ENCODE measurements at regions not wholly inside any gene's neighbourhood (a gene's known extent, or its start where the extent isn't known, plus 50 kb on each side); places are given as distances from the start of the nearest gene placed in this dataset.

DNA sequence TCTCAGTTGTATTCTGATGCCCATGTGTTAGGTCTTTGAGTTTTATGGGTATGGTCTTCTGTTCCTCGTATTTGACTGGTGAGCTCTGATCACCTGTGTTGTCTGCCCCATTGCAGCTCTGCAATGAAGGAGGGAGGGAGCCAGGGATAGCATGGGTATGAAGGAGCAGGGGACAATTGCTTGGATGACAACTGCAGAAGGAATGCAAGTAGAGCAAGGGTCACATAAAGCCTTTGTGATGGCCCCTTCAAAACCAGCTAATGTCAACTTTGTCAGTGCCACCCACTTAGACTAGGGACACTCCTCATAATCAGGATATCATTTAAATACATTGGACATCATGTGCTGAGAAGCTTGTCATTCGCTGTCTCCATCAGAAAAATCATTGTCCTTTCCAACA lies 152.7 kb upstream of the MAF start:
- TF ChIP-seq, protein P1, sequence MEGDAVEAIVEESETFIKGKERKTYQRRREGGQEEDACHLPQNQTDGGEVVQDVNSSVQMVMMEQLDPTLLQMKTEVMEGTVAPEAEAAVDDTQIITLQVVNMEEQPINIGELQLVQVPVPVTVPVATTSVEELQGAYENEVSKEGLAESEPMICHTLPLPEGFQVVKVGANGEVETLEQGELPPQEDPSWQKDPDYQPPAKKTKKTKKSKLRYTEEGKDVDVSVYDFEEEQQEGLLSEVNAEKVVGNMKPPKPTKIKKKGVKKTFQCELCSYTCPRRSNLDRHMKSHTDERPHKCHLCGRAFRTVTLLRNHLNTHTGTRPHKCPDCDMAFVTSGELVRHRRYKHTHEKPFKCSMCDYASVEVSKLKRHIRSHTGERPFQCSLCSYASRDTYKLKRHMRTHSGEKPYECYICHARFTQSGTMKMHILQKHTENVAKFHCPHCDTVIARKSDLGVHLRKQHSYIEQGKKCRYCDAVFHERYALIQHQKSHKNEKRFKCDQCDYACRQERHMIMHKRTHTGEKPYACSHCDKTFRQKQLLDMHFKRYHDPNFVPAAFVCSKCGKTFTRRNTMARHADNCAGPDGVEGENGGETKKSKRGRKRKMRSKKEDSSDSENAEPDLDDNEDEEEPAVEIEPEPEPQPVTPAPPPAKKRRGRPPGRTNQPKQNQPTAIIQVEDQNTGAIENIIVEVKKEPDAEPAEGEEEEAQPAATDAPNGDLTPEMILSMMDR (conservative IDR thresholded peaks at IDR 0.05): no peak
- TF ChIP-seq ZFX (IDR thresholded peaks at IDR 0.05): no peak

Measured in C4-2B (cell line).